ENCODE measurements at regions not wholly inside any gene's neighbourhood (a gene's known extent, or its start where the extent isn't known, plus 50 kb on each side); places are given as distances from the start of the nearest gene placed in this dataset.
"Not testable (repeated sequence)": the region's sequence is repeated elsewhere in the genome, so short reads cannot be mapped to it uniquely, and the experiment has no call there.

DNA sequence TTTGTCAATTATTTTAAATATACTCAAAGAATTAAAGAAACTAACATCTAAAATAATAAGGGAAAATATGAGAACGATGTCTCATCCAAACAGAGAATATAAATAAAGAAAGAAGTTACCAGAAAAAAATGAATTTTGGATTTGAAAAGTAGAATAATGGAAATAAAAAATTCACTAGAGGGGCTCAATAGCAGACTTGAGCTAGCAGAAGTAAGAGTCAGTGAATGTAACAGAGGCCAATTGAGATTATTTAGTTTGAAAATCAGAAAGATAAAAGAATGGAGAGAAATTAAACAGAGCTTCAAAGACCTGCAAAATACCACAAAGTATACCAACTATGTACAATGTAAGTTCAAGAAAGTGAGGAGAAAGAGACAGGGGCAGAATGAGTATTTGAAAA is 333.6 kb downstream of the GPD2 start:
- no peak for DNase-seq (ENCODE audit: low read depth in 1 of 2, low spot score in 1 of 2)

DNA sequence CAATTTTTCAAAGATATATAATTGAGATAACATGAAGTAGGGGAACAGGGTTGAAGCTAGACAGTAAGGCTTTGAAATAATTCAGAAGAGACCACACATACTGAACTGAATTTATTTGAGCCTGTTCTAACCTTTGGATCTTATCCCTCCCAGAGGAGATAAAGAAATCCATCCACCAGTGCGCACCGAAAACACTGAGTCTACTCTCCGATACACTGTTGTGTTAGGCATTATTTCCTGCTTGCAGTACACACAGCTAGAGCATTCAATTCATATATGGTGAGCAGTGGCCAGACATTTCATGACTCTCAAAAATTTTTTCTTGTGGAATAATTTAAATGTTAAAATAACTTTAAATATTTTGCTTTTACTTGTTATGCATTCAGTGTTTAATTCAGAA is 342.7 kb downstream of the GPD2 start:
- DNase-seq (ENCODE audit: low read depth in 1 of 2, low spot score in 1 of 2), result no peak

DNA sequence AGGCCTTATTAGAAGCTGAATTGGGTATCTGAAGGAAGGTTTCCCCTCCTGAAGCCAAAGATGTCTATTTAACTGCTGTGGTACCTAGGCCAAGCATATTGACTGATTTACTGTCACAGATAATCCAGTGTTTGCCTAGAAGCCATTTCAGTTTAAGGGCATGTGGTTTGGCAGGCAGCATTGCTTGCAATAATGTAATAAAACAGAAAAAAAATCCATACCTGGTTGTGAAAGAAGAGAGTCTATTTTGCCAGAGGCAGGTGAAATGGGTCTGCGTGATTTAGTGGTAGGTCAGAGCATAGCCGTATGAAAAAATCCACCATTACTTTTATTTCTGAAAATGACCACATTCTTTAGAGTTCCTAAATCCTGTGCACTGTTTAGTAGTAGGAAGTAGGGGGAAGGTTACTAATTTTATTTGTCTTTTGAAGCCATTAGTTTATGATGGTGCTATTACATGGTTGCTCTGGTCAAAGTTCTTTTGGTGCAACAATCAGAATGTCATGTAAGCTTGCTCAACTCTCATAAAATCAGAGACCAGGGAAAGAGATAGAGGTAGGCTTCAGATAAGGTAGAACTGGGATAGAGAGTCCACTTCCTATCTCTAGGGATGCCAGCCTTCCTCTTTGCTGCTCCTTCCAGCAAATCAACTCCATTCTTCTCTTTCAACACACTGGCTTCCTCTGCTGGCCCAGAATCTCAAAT is 343.4 kb downstream of the GPD2 start:
- DNase-seq (ENCODE audit: low read depth in 1 of 2, low spot score in 1 of 2), result no peak

DNA sequence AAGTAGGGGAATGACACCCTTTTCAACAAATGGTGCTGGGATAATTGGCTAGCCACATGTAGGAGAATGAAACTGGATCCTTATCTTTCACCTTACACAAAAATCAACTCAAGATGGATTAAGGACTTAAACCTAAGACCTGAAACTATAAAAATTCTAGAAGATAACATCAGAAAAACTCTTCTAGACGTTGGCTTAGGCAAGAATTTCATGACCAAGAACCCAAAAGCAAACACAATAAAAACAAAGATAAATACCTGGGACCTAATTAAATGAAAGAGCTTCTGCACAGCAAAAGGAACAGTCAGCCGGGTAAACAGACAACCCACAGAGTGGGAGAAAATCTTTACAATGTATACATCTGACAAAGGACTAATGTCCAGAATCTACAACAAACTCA is 345.5 kb downstream of the GPD2 start:
- not testable (repeated sequence) for DNase-seq (ENCODE audit: low read depth in 1 of 2, low spot score in 1 of 2)

DNA sequence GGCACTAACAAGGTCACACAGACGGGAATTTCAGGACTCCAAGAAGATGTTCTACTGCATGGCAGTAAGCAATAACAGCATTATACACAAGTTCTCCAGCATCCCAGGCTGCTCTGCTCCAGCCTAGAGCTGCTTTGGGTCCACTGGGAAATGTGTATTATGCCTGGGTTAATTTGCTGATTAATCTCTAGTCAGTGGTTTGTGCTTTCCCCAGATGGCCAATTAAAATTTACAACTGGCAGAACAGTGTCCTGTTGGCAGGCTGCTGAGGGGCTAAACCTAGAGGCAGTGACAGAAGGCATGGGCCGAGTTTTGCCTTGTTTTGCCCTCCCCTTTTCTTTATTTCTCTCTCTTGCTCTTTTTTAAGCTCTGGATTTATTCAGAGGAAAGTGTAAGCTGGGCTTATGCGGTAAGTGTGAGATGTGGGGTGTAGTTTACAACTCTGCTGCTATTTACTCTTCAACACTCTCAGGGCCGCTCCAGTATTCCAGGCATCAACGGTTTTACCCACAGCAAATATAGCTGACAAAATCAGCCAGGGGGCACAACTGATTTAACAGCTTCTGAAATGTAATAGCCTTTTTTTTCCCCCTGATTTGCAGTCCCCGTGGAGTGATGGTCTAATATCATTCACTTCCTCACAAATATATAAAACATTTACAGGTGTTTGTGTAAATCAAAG is 348.0 kb downstream of the GPD2 start:
- no peak for DNase-seq (ENCODE audit: low read depth in 1 of 2, low spot score in 1 of 2)

DNA sequence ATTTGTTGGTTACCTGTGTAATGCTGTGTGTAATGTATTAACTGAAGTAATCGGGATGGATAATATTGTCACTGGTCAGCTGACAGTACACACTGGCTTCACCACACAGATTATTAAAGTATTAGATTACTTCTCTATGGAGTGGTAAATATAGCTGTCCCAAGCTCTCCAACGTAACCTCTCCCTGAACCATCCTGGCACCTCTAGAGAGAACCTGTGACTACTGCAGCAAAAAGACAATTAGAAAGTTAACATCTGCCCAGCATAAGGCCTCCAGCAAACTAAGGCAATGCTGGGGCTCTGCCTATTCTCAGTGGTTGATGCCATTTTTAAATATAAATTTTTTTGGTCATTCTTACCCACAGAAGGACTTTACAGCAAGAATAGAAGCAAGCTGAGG is 351.3 kb downstream of the GPD2 start:
- no peak for DNase-seq (ENCODE audit: low read depth in 1 of 2, low spot score in 1 of 2)

DNA sequence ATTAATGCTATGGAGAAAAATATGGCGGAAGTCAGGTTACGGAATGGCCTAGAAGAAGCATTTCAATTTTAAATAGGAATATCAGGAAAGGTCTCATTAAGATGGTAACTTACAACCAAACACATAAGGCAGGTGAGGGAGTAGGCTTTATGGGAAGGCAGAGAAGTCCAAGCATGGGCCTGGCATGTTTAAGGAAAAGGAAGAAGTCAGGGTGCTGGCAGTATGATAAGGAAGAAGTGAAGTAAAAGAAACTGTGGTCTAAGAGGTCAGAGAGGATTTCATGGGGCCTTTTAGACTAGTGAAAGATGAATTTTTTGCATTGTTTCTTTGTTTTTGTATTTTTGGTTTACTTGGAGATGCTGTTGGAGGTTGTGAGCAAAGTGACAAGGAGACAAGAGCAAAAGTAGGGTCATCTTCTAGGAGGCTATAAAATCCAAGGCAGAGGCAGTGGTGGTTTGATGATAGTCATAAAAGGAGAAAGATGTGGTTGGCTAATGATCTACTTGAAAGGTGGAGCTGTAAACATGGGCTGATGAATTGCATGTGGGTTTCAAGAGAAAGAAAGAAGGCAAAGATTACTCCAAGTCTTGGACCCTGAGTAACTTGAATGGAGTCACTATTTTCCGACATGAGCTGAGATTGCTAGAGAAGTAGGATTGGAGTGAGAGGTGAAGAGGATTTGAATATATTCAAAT is 354.3 kb downstream of the GPD2 start:
- no peak for DNase-seq (ENCODE audit: low read depth in 1 of 2, low spot score in 1 of 2)

DNA sequence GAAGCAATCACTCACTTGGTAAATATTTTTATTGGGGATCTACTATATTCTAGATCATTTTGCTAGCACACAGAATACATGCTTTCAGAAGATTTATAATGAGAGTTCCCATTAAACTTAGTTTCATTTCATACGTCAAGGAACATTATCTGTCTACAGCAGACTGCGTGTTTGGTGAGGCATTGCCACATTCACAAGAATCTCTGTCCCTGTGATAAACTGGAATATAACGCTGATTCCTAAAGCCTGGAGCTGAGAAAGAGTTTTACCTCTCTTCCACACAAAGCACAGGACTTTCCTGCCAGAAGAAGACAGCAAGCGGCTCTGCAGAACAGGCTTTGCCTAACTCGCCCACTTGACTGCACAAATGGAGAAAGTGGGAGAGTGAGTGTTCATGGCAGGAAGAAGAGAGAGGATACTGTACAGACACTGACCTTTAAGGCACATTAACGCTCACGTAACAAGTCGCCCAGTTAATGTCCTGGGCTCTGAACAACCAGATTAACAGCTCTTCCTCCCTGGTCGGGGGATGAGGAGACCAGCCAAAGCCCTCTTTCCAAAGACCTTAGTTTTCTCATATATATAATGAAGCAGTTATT is 356.2 kb downstream of the GPD2 start:
- DNase-seq (ENCODE audit: low read depth in 1 of 2, low spot score in 1 of 2), result no peak

DNA sequence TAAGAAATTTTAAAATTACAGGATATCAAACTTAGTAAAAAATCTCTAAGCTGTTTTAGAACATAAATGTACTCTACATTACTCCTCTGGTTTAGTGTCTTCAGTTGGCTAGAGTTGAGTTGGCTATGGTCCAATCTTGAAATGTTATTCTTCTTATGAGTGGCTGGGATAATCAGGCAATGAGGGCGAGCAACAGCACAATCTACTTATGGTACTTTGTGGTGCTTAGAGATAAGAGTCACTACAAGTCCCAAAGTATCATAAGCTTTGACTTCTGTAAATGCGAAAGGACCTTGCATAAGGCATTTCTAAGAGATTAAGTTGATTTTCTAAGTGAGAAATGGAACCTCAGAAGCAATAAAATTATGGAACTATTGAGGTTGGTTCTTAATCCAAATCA is 361.7 kb downstream of the GPD2 start:
- no peak for DNase-seq (ENCODE audit: low read depth in 1 of 2, low spot score in 1 of 2)

DNA sequence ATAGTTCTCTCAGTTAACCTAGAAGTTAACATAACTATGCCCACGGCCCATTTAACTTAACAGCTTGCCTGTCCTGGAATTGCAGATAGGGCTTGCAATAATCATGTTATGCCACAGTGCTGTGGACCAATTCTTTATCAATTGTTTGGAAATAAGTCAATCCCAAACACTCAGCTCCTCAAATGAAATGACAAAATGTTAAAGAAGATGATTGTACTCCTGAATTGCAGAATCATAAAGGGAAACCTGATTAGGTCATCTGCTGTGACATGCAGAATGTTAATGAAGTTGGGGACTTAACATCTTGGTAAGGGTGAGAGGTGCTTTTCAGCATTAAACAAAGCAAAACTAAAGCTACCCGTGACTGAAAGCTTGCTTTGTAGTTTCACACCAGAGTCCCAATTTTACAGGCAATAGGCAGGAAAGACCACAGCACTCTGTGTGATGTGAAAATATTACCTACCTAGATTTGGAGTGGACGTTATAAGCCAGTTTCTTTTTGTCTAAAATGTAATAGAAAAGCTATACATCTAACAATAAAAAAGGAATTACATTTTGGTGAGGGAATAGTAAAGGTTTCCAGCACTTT is 364.0 kb downstream of the GPD2 start:
- no peak for DNase-seq (ENCODE audit: low read depth in 1 of 2, low spot score in 1 of 2)

DNA sequence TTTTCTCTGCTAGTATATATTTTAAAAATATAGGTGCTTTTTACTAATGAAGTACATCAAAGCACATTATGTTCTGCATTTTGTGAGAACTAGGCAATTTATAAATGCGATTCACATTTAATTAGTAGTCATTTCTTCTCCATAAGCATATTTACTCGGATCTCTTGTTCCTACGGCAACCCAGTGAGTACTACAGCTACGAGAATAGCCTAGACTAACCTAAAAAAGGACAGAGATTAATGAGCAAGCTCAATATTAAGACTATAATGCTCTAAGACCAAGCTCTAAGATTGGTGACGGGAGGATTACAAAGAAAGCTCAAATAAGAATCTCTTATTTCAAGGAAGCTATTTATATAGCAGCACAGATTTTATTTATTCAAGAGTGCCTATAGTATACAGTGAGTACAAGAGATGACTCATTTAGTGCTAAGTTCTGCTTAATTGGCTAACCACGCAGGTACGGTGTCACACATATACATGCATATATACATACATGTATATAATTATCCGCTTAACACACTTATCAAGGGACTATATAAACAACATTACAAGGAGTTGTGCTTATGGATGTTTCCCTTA is 364.7 kb downstream of the GPD2 start:
- no peak for DNase-seq (ENCODE audit: low read depth in 1 of 2, low spot score in 1 of 2)

DNA sequence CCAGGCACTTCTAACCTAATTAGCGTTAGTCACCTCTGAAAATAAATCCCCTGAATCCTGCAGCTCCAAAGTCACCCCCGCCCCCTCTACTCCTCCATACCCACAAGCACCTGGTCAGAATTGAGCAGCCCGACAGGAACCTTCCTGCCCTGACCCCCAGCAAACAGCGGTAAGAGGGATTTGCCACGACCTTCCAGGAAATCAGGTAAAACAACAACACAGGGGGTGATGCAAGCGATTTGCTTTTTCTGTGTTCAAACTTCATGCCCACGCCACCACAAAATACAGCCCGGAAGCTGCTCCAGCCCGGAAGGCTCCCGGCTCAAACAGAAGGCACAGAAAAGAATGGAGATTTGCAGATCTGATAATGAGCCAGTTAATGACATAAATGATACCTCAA is 367.1 kb downstream of the GPD2 start:
- no peak for DNase-seq (ENCODE audit: low read depth in 1 of 2, low spot score in 1 of 2)

DNA sequence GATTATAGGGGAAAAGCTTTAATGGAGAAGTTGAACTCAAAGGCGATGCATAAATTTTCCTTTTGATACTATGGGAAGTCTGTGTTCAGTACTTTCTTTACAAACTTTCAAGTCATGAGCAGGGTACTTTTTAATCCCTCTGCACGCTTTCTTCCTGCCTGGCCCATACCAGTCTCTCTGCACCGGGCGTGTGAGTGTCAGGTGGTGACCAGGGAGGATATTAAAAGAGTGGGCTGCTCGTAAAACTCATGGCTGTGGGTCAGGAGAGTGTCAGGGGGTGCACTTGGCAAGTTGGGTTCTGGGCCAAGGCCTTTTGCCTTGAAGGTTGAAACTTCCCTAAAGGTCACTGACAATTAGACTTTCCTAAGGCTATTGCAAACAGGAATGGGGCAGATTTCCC is 367.8 kb downstream of the GPD2 start:
- DNase-seq (ENCODE audit: low read depth in 1 of 2, low spot score in 1 of 2), result no peak

DNA sequence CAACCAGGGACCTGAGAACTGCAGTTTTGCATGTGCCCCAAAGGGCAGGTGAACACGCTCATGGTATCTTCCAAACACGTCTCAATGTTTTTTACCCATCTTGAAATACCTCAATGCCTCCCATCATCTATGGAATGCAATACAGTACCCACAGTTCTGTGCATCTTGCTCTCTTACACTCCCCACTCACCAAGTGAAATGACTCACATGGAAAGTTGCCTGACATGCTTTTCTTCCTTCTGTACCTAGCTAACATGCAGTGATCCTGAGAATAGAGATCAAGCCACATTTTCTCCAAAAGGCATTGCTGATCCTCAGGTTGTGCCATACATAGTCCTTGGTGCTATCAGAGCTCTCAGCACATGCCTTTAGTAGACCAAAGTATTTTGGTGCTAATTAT is 373.9 kb downstream of the GPD2 start:
- DNase-seq (ENCODE audit: low read depth in 1 of 2, low spot score in 1 of 2), result no peak

DNA sequence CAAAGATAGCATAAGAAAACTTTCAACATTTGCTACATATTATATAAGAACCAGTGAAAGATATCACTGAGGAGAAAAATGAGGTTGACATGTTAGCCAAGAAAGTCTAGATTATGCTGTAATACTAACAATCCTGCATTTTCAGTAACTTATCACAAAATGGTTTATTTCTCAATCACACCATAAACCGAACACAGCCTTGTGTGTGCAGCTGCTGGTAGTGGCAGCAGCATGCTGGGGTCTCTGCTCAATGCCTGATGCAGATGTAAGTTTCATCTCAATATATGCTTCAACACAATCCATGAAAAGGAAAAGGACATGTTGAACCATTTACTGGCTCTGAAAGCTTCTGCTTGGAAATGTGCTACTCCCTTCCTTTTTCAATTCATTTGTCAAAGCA is 376.3 kb downstream of the GPD2 start:
- DNase-seq (ENCODE audit: low read depth in 1 of 2, low spot score in 1 of 2), result no peak

DNA sequence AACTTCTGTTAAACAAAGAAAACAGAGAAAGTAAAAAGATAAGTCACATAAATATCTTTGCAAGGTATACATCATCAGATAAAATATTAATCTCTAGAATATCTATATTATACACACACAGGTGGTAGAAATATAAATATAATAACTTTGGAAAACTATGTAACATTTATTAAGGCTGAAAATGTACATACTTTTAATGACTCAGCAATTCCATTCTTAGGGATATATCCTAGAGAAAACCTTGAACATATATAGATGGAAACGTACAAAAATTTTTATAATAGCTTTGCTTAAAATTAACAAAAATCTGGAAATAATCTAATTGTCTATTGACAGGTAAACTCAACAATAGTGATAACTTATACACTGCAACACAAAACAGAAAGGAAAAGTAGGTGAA is 381.3 kb downstream of the GPD2 start:
- no peak for DNase-seq (ENCODE audit: low read depth in 1 of 2, low spot score in 1 of 2)

DNA sequence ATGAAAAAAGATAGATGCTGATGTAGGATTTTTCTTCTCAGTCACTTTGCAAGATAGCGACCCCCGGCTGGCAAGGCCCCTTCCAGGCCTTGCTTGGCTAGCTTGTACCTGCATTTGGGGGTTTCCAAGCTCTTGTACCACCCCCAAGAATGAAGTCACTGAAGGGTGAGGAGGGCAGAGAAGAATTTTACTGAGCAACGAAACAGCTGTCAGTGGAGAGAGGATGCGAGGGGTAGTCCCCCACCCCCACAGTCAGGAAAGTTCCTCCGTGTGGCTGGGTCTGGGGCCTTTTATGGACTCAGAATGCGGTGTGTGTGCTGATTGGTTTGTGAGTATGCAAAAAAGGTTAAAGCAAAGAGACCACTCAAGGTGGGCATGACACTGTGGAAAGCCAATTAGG is 382.0 kb downstream of the GPD2 start:
- DNase-seq (ENCODE audit: low read depth in 1 of 2, low spot score in 1 of 2), result no peak

DNA sequence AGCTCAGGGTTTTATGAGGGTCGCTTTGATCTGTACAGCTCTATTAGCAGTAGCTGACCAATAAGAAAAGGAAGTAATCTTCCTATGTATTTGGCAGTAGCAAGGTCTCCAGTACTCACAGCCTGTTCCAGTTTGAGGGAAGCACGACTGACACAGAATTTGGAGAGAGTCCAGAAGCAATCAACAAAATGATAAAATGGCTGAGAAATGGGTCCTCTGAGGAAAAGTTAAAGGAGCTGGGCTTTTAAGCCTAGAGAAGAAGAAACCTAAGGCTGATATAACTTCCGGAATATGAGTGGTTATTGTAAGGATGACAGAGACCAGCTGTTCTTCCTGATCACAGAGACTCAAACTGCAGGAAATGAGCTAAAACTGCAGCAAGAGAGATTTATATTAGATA is 382.8 kb downstream of the GPD2 start:
- no peak for DNase-seq (ENCODE audit: low read depth in 1 of 2, low spot score in 1 of 2)

DNA sequence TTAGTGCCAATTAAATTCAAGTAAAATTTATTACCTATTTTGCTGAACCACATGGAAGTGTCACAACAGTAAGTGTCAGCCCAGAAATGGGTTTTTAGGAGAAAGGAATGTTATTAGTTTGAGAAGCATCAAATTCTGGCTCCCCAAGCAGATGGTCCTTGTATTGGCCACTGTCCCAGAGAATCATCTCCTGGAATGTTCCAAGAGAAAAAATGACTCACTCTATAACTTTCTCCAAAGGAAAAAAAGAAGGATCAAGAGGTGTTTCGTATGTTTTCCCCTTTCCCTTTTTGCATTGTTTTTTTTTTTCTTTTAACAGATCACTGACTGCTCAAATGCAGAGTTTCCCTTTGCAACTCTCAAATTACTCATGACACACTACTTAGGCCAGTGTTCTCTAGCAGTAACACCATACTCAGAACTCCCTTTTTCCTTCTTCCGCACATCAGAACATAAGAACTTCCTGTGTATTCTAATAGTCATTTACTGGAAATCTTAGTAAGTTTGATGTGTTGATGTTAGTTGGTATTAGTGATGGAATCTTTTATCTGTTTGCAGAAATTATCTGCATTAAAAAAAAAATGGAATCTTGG is 390.3 kb downstream of the GPD2 start:
- DNase-seq (ENCODE audit: low read depth in 1 of 2, low spot score in 1 of 2), result no peak

DNA sequence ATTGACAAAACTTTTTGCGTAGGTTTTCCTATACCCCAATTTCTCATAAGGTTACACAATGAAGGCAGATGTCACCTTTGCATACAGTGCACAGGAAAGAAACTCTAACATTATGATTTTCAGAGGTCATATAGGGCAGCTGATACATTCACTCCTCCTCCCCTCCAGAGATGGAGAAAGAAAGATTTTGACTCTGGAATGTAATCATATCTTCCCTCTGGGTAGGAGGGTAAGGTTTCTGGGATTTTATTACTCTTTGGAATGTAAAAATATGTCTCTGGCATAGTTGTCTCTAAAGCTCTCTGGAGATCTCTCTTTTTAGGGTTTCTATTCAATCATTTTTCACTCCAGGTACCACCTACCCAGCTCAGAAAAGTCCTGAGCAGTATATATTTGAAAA is 398.3 kb downstream of the GPD2 start:
- DNase-seq (ENCODE audit: low read depth in 1 of 2, low spot score in 1 of 2), result no peak
